T-helper 1 cell (primary cell): ENCODE measurements at regions not wholly inside any gene's neighbourhood (a gene's known extent, or its start where the extent isn't known, plus 50 kb on each side); places are given as distances from the start of the nearest gene placed in this dataset.

Experiments
- DNase-seq, 5 donors: peaks; one replicate each; pipeline ENCODE4 v3.0.0-alpha.2; 2012 to 2020

DNA sequence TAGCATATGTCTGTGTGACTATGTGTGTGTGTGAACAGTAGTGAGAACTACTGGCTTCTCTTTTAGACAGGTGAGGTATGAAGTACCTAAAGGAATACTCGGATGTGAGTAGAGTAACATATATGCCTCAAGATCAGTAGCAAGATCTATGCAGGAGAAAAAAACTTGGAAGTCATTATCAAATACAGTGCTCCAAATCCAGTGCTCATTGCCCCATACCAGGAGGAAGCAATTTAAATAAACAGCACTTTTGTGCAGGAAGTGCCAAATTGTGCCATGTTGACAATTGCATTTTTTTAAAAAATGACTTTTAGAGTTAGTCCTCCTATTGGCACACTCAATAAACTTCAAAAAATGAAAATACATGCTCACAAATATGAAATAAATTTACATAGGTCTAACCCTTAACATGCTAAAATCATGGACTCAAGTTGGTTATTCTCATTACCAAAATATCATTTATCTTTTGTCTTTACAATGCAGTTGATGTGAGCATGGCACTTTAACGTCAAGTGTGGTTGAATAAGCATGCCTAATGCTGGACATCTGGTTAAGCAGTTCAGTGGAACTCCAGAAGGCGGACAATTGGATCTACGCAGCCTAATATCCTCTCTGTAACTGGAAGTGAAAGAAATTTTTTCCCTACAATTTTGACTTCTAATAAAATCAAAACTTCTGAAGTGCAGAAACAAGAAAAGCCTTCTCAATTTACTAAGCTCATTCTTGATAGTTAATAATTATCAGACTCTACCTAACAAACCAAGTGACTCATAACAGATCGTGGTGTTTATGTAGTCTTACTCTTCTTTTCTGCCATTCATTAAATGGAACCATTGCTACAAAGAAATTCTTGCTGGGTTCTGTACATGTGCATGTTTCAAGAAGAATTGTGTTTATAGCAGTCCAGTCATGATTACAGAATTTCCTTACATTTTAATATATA lies 195.2 kb downstream of the MDFIC start:
- no peak for DNase-seq

DNA sequence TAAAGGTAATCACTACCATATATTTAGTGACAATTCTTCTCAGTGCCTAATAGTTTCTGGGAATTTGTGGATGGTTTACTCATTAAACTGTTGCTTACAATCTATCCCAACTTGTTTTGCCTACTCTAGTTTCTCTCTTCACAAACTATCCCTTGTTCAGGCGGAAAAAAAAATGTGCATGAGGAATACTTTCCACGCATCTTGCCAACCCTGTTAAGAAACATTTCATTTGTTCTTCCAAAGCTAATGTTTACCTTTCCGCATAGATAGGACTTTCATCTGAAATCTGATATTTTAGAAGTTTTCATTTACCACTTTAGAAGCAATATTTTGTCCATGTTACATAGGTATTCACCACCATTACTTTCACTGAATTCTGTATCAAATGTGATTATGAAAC lies 191.9 kb downstream of the MDFIC start:
- DNase-seq, result no peak

GRCh38 chr7:115113131-115113530 lies 191.2 kb downstream of the MDFIC start:
- DNase-seq, result no peak

- no peak for DNase-seq
Measured at GRCh38 chr7:115110523-115110922, 188.6 kb downstream of the MDFIC start.

- DNase-seq, result no peak
Measured at GRCh38 chr7:115106316-115106715, 184.4 kb downstream of the MDFIC start.

DNA sequence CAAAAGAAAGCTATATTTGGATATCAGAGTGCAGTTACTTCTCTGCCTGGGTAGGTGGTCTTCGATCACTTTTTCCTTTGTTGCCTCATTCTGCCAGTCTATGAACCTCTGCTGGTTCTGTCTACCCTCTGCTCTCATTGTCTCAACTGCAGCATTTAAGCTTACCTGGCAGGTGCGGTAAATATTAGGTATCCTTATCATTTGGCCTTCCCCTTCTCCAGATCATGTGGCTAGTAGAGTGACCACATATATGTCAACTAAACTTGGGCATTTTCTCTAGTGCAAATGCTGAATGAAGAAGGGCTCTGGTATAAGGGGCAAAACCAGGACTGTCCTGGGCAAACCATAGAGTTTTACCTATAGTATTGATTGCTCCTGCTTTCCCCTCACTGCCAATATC lies 180.8 kb downstream of the MDFIC start:
- no peak for DNase-seq

- no peak for DNase-seq
Measured at GRCh38 chr7:115101199-115101598, 179.3 kb downstream of the MDFIC start.

GRCh38 chr7:115099906-115100305 lies 178.0 kb downstream of the MDFIC start:
- no peak for DNase-seq

DNA sequence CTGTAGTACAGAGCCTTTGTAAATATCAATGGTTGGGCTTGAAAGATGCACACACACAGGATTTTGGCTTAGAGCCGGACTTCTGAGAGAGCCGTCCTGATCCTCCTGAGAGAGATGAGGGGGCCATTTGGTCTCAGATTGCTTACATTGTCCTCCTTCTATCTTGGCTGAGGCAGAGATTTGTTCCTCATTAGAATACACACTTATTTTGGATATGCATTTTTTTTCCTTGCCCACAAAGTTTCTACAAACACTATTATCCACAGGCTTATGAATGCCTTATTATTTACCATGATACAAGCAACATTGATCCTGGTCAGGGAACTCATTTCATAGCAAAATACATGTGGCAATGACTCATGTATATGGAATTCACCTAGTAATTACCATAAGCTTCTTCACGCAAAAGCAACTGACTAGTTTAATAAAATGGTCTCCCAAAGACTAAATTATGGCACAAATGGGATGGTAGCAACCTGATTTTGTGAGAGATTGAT lies 175.3 kb downstream of the MDFIC start:
- no peak for DNase-seq

GRCh38 chr7:115096262-115096661 lies 174.4 kb downstream of the MDFIC start:
- no peak for DNase-seq

DNA sequence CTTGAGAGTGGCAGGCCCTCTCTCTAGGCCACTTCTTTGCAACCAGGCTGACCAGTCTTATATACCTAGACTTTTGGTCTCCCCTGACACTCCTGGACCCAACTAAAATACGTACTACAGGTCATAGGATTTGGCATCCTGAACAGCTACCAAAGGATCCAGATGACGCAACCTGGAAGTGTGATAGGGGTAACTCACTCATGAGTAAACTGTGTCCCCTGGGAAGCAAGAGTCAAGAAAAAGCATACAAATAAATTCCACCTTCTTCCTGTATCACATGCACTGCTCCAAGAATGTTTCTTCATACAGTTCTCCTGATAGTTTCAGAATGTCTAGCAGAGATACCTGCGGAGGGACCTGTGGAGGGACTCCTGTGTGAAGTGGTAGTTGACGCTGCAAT lies 172.3 kb downstream of the MDFIC start:
- no peak for DNase-seq

GRCh38 chr7:115088893-115089292 lies 167.0 kb downstream of the MDFIC start:
- no peak for DNase-seq

DNA sequence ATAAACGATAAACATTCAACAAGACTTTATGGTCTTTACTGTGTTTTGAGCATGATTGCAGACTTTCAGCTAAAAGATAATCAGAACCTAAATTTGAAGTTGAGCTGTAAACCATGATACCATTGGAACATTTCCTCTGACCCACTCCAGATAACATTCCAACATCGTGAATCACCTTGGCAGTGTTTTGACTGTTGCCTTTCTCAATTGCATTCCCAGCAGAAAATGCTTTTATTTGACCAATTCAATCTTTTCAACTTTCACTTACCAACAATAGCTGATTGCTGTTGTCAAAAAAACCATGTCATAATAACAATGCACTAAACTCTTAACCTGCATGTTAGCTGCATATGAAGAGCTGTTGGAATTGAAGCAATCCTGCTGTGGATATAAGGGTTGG lies 165.5 kb downstream of the MDFIC start:
- DNase-seq, result no peak

- no peak for DNase-seq
Measured at GRCh38 chr7:115086146-115086841, 164.4 kb downstream of the MDFIC start.

GRCh38 chr7:115085421-115085820 lies 163.5 kb downstream of the MDFIC start:
- DNase-seq, result no peak

GRCh38 chr7:115083935-115084334 lies 162.0 kb downstream of the MDFIC start:
- DNase-seq, result no peak

GRCh38 chr7:115081772-115082171 lies 159.9 kb downstream of the MDFIC start:
- no peak for DNase-seq

DNA sequence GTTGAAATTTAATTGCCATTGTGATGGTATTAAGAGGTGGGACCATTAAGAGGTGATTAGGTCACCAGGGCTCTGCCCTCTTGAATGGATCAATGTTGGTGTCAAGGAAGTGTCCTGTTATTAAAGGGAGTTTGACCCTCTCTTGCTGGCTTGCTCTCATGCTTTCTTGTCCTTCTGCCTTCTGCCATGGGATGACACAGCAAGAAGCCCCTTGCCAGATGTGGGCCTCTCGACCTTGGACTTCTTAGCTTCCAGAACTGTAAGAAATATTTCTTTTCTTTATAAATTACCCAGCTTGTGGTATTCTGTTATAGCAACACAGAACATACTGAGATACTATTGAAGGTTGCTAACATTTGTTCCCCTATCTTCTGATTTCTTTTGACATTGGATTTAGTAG lies 157.0 kb downstream of the MDFIC start:
- no peak for DNase-seq

- DNase-seq, result no peak
Measured at GRCh38 chr7:115078386-115078785, 156.5 kb downstream of the MDFIC start.

DNA sequence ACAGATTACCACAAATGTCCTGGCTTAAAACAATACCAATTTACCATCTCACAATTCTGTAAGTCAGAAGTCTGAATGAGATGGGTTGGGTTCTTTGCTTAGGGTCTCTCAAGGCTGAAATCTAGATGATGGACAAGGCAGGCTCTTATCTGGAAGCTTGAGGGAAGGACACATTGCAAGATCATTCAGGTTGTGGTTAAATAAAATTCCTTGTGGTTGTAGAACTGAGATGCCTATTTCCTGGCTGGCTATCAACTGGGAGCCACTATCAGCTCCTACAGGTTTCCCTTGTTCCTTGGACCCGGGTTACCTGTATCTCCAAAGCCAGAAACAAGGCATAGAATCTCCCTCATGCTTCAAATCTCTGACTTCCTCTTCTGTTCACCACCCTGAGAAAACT lies 148.4 kb downstream of the MDFIC start:
- DNase-seq, result no peak
